Uterus (tissue), 2 donors: ENCODE measurements at regions not wholly inside any gene's neighbourhood (a gene's known extent, or its start where the extent isn't known, plus 50 kb on each side); places are given as distances from the start of the nearest gene placed in this dataset.

Experiments
- POLR2A ChIP-seq, 2 donors: fragments of 450-650 bp; IDR thresholded peaks; one replicate each; pipeline ENCODE4 v1.6.1; 2016; ENCODE audit warnings: antibody characterized with exemption in 2 of 2, mild to moderate bottlenecking in 1 of 2, moderate library complexity in 1 of 2
- TF ChIP-seq, protein P1 (sequence below), 4 experiments: fragments of 200-600 bp in 2 of 4; fragments of 450-650 bp in 2 of 4; sonication (generic) in 2 of 4; IDR thresholded peaks; one replicate each; pipeline ENCODE4 v1.5.1; 2016 to 2019; ENCODE audit warnings: antibody characterized with exemption in 4 of 4, mild to moderate bottlenecking in 2 of 4, moderate library complexity in 1 of 4

GRCh38 chr12:127455347-127456265 lies 811.4 kb upstream of the TMEM132C start:
- TF ChIP-seq, protein P1, sequence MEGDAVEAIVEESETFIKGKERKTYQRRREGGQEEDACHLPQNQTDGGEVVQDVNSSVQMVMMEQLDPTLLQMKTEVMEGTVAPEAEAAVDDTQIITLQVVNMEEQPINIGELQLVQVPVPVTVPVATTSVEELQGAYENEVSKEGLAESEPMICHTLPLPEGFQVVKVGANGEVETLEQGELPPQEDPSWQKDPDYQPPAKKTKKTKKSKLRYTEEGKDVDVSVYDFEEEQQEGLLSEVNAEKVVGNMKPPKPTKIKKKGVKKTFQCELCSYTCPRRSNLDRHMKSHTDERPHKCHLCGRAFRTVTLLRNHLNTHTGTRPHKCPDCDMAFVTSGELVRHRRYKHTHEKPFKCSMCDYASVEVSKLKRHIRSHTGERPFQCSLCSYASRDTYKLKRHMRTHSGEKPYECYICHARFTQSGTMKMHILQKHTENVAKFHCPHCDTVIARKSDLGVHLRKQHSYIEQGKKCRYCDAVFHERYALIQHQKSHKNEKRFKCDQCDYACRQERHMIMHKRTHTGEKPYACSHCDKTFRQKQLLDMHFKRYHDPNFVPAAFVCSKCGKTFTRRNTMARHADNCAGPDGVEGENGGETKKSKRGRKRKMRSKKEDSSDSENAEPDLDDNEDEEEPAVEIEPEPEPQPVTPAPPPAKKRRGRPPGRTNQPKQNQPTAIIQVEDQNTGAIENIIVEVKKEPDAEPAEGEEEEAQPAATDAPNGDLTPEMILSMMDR (IDR thresholded peaks at IDR 0.05) = no peak
- TF ChIP-seq POLR2A (IDR thresholded peaks at IDR 0.05) = no peak
